ENCODE measurements at regions not wholly inside any gene's neighbourhood (a gene's known extent, or its start where the extent isn't known, plus 50 kb on each side); places are given as distances from the start of the nearest gene placed in this dataset.

DNA sequence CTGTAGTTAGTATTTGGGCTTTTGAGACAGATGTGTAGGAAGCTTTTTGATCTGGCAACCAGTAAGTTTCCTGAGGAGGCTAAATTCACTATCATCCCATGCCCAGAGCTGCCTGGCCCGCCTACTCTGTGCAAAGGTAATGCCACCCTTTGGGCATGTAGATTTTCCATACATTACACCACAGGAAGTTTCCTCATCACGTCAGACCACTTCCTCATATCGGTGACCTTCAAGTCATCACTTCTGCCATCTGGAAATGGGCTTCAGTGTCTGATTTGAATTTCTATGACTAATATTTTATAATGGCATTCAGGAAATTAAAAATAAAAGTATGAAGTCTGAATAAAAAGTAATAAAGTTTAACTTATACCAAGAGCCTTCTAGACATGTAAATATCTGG lies 825.4 kb downstream of the DCDC2C start:
- ATAC-seq (ENCODE audit: poor library complexity) = no peak

GRCh38 chr2:4529738-4530137 lies 826.4 kb downstream of the DCDC2C start:
- Histone ChIP-seq H3K4me3 (ENCODE audit: low read length) (no peak overlapping the region), H3K27ac (ENCODE audit: low read depth in 1 of 2, low read length in 2 of 2) (no peak overlapping the region), H3K4me1 (ENCODE audit: insufficient read depth, low read length) (no peaks in the 10 kb centered on the region), H3K27me3 (ENCODE audit: control insufficient read depth in 1 of 2, insufficient read depth in 2 of 2, low read length in 2 of 2) (no peaks in the 10 kb centered on the region), H3K36me3 (ENCODE audit: insufficient read depth, low read length) (no peaks in the 10 kb centered on the region), H3K9me3 (ENCODE audit: control insufficient read depth in 1 of 2, insufficient read depth in 1 of 2, low read length in 2 of 2) (peaks cover 0 to 8% of the 10 kb centered on the region in 2 experiments)
- H3K27ac Mint-ChIP-seq = no peak overlapping the region
- ChIA-PET CTCF (no interaction called here), POLR2A (no interaction called here)
- H3K9me3 Mint-ChIP-seq = peaks cover 2% of the 10 kb centered on the region
- no peaks in the 10 kb centered on the region for H3K36me3 Mint-ChIP-seq (ENCODE audit: low read depth)
- ATAC-seq (ENCODE audit: poor library complexity) = no peak
- H3K4me1 Mint-ChIP-seq (ENCODE audit: low read depth) = no peaks in the 10 kb centered on the region
- no peak overlapping the region for H3K4me3 Mint-ChIP-seq
- no peak for TF ChIP-seq CTCF (IDR thresholded peaks at IDR 0.05)
- no peak for DNase-seq
- intact Hi-C loops (cut with DNase I, micrococcal nuclease) = no loop called here
- no peaks in the 10 kb centered on the region for H3K27me3 Mint-ChIP-seq

More for the DNA sequence above, 825.4 kb downstream of the DCDC2C start:
- no peak for TF ChIP-seq CTCF (IDR thresholded peaks at IDR 0.05)
- no peaks in the 10 kb centered on the region for H3K27me3 ChIP-seq (ENCODE audit: control insufficient read depth in 1 of 2, insufficient read depth in 2 of 2, low read length in 2 of 2)
- CTCF ChIA-PET = no interaction called here
- no peaks in the 10 kb centered on the region for H3K4me1 ChIP-seq (ENCODE audit: insufficient read depth, low read length)
- no peaks in the 10 kb centered on the region for H3K4me1 Mint-ChIP-seq (ENCODE audit: low read depth)
- POLR2A ChIA-PET = no interaction called here
- H3K27ac ChIP-seq (ENCODE audit: low read depth in 1 of 2, low read length in 2 of 2) = no peak overlapping the region
- H3K27ac Mint-ChIP-seq = no peak overlapping the region
- H3K4me3 ChIP-seq (ENCODE audit: low read length) = no peak overlapping the region
- no peaks in the 10 kb centered on the region for H3K27me3 Mint-ChIP-seq
- no peak overlapping the region for H3K4me3 Mint-ChIP-seq
- H3K9me3 Mint-ChIP-seq = peaks cover 2% of the 10 kb centered on the region
- H3K9me3 ChIP-seq (ENCODE audit: control insufficient read depth in 1 of 2, insufficient read depth in 1 of 2, low read length in 2 of 2) = peaks cover 0 to 8% of the 10 kb centered on the region in 2 experiments
- H3K36me3 ChIP-seq (ENCODE audit: insufficient read depth, low read length) = no peaks in the 10 kb centered on the region
- no peaks in the 10 kb centered on the region for H3K36me3 Mint-ChIP-seq (ENCODE audit: low read depth)
- DNase-seq = no peak
- intact Hi-C loops (cut with DNase I, micrococcal nuclease) = no loop called here

DNA sequence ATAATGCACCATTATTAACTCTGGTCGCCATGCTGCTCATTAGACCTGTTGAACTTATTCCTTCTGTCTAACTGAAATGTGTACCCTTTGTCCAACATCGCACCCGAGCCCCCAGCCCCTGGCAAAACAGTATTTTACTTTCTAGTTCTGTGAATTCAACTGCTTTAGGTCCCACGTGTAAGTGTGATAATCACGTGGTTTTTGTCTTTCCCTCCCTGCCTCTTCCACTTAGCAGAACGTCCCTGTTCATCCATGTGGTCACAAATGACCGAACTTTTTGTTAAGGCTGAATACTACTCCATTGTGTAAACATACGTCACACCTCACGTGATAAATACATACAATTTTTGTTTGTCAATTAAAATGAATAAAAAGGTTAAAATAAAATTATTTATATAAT lies 826.9 kb downstream of the DCDC2C start:
- Mint-ChIP-seq H3K9me3 (peaks cover 2% of the 10 kb centered on the region), H3K27ac (no peak overlapping the region), H3K36me3 (ENCODE audit: low read depth) (no peaks in the 10 kb centered on the region), H3K4me1 (ENCODE audit: low read depth) (no peaks in the 10 kb centered on the region), H3K4me3 (no peak overlapping the region), H3K27me3 (no peaks in the 10 kb centered on the region)
- peaks cover 0 to 8% of the 10 kb centered on the region in 2 experiments for H3K9me3 ChIP-seq (ENCODE audit: control insufficient read depth in 1 of 2, insufficient read depth in 1 of 2, low read length in 2 of 2)
- intact Hi-C loops (cut with DNase I, micrococcal nuclease) = no loop called here
- no peaks in the 10 kb centered on the region for H3K36me3 ChIP-seq (ENCODE audit: insufficient read depth, low read length)
- CTCF ChIA-PET = no interaction called here
- H3K27me3 ChIP-seq (ENCODE audit: control insufficient read depth in 1 of 2, insufficient read depth in 2 of 2, low read length in 2 of 2) = no peaks in the 10 kb centered on the region
- ATAC-seq (ENCODE audit: poor library complexity) = no peak
- no peak overlapping the region for H3K4me3 ChIP-seq (ENCODE audit: low read length)
- TF ChIP-seq CTCF (IDR thresholded peaks at IDR 0.05) = no peak
- no peak for DNase-seq
- POLR2A ChIA-PET = no interaction called here
- no peak overlapping the region for H3K27ac ChIP-seq (ENCODE audit: low read depth in 1 of 2, low read length in 2 of 2)
- no peaks in the 10 kb centered on the region for H3K4me1 ChIP-seq (ENCODE audit: insufficient read depth, low read length)

All from CD4-positive, alpha-beta T cell (primary cell).